HG03196 (cell line): ENCODE measurements at regions not wholly inside any gene's neighbourhood (a gene's known extent, or its start where the extent isn't known, plus 50 kb on each side); places are given as distances from the start of the nearest gene placed in this dataset.

Experiments used
- ATAC-seq: cut with Tn5 transposase; IDR thresholded peaks from one replicate; pipeline ENCODE4 v1.9.1; 2021; ENCODE audit not compliant: unreplicated experiment

- ATAC-seq: no peak
Observed at GRCh38 chr13:99827011-99827772, 144.4 kb downstream of the ZIC5 start.

GRCh38 chr13:99823961-99824360 is 147.6 kb downstream of the ZIC5 start:
- ATAC-seq: no peak

DNA sequence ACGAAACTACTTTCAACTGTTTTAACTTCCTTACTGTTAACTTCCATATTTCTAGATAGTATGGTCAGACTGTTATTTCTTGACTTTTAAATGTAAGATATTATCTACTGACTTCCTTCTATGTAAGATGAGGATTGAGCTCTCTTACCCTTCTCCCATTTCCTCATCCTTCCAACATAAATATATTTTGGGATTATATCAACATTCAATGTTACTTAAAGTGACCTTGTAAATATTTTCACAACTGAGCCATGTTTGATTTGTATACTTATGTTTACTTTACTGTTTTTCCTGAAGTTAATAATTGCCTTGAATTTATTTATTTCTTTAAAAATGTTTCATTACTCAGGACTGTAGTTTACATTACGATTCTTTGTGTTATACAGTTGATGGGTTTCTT is 148.7 kb downstream of the ZIC5 start:
- ATAC-seq: no peak

DNA sequence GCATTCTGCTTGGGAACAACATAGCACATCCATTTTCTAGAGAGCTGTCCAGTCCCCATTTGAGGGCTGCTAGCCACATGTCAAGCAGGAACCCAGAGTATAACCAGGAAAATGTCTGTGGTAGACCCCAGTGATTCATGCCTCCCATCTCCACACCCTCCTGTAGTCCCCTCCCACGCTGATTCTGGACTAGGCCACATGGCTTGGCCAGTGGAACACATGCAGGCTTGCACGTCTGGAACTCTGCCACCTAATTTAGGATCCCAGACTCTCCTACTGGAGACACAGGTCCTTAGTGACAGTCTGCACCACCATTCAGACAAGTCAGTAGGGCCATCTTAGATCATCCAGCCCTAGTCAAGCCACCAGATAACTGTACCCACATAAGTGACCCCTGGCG is 149.8 kb downstream of the ZIC5 start:
- no peak for ATAC-seq

GRCh38 chr13:99819967-99820366 is 151.6 kb downstream of the ZIC5 start:
- ATAC-seq: no peak

- ATAC-seq: no peak
Observed at GRCh38 chr13:99816321-99816720, 155.2 kb downstream of the ZIC5 start.

DNA sequence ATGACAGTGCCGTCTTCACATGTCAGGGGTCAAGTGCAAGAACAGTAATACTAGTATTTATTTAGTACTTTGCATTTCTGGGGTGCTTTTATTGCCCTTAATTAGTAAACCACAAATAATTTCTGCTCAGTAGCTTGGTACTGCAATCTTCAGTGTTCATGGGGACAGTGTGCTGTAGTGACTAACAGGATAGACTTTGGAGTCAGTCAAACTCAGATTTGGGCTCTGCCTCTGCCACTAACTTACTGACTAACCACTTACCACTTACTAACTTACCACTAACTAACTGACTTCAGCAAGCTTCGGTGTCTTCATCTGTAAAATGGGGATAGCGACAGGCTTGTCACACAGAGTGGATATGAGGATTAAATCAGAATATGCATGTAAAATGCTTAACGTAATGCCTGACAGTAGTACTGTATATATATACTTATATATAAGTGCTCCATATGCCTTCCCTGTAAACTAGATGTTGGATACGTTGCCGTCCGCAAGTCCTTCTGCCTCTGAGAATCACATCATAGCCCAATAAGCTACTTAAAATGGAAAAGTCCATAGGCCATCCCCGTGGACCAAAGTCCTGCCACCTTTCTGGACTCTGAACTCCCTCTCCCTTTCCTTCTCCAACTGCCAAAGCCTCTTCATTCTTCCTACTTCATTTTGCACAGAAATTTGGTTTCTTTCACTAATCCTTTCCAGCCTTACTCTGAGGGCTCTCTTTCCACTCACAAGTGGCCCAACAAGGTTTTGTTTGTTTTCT is 158.1 kb downstream of the ZIC5 start:
- no peak for ATAC-seq

GRCh38 chr13:99812625-99813024 is 158.9 kb downstream of the ZIC5 start:
- no peak for ATAC-seq

- no peak for ATAC-seq
Observed at GRCh38 chr13:99811067-99811700, 160.4 kb downstream of the ZIC5 start.

DNA sequence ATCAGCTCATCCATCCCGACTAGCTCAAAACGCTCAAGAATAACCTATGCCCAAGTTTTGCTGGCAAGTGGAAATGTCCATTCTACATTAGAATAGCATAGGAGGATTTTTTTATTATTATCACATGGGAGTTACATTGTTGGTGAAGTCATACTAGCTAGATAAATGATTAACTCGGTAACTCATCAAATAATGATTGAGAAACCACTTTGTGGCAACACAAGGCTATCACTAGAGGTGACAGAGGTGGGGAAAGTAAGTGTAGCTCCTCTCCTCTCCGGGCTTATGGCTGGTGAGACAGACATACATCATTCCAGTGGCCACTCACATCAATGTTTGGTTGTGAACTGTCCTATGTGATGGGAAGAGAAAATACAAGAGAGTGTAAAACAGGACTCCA is 161.6 kb downstream of the ZIC5 start:
- no peak for ATAC-seq

DNA sequence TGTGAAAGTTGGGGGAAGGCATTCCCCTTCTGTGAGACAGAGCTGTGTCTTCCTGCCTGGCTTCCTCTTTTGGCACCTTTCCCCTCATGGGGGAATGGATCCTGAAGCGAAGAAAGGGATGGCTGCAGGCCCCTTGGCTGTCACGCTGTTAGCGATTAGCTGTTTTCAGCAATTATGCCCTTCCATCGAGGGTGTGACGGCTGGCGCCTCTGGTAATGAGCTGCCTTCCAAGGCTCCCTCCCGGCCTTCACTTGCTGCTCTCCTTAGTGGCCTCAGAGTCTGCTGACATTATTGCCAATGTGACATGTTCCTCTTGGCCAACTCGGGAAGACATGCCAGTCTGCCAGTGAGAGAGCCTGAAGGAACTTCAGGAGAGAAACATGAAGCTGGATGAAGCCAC is 162.1 kb downstream of the ZIC5 start:
- no peak for ATAC-seq

DNA sequence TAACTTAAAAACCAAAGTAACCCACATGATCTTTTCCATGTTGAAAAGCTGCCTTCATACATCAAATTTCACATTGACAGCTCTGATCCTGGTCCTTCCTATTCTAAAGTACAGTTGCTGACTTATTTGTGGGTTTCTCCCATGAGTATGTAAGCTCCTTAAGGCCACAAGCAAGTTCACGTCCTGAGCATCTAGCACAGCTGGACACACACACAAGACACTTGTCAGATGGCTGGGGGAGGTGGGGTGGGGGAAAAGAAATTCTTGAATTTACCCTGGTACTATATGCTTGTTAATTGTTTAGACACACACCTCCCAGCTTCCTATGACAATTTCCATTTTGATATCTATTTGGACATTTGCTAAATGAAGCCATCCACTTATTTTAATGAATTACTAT is 162.8 kb downstream of the ZIC5 start:
- ATAC-seq: no peak

- ATAC-seq: no peak
Observed at GRCh38 chr13:99806671-99807070, 164.9 kb downstream of the ZIC5 start.

DNA sequence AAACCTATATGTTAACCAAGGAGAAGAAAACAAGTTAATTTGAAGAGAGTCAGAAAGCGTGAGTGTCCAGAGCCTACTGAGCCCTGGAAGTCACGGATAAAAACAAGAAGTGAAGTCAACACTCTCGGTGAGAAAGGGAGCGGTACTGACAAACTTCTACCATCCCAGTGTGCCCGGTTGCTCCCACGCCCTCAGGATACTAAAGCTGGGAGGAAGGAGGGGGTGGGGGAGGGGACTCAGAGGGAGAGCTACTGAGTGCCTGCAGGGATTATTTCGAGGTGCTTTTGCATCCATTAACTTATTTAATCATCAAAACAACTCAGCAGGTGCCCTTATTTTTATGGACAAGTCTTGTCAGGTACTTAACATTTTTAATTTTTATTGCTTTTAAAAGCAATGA is 166.2 kb downstream of the ZIC5 start:
- ATAC-seq: no peak

DNA sequence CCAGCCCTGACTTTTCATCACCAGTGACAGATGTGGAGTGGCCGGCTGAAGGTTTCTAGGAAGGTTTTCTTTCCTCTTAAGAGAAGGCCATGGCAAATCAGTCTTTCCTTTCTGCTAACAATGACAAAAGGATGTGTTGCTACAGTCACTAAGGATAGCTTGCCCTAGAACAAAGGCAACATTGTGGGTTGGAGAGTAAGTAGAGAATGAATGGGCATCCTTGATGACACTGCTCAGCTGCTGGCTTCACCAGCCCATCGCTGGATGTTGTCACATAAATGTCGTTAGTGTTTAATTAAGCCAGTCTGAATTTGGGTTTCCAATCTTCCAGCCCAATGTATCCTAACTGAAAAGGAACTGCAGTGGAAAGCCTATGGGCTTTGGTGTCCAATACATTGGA is 168.4 kb downstream of the ZIC5 start:
- ATAC-seq: no peak

GRCh38 chr13:99802416-99802815 is 169.2 kb downstream of the ZIC5 start:
- no peak for ATAC-seq

DNA sequence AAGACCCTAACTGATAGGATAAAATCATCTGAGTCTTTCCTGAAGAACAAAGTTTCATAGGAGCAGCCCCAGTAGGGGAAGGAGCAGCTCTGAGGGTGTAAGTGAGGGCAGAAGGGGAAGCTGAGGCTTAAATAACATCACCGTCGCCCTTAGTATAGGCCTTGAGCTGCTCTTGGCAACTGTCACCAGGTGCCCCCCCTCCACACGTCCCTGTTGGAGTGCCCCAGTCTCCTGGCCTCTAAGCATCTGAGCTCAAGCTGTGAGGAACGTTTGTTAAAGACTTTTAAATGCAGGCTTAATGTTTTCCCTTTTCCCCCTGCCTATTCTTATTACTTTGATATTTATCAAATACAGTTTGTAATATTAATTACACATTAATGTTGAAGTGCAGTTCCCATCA is 170.6 kb downstream of the ZIC5 start:
- ATAC-seq: no peak

- no peak for ATAC-seq
Observed at GRCh38 chr13:99800011-99800410, 171.6 kb downstream of the ZIC5 start.

DNA sequence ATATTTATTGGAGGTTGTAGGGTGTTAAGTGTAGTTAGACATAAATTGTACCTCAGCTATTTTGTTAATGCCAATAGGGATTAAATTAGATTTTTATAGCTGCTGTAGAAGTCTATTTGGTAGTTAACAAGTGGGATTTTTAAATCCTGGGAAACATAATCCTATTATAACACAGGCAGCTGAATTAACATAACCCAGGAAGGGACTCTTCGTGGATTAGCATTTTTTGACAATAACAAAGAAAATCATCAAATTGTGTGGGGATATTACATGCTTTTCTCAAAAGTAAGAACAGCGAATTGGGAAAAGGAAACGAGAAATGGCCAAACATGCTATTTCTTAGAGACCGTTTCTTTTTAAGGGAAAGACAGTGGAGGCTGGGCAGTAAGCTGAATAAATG is 172.8 kb downstream of the ZIC5 start:
- no peak for ATAC-seq

DNA sequence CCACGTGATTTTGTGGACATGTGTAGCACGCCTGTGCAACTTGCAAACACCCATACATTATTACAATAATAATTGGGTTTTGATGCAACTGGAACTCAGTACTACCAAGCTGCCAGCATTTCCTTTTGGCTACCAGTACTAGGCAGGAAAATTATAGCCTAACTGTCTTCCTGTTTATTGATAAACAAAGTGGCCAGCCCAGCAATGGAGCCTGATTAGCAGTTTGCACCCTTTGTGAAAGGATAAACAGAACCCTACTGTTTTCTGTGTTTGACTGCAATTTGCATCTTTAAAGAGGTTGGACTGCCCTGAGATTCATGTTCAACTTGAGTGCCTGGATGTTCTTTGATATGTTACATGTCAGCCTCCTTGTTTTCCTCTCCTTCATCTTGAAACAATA is 173.9 kb downstream of the ZIC5 start:
- no peak for ATAC-seq

- ATAC-seq: no peak
Observed at GRCh38 chr13:99796175-99796819, 175.3 kb downstream of the ZIC5 start.
